Adrenal gland (tissue), 5 donors: ENCODE measurements at regions not wholly inside any gene's neighbourhood (a gene's known extent, or its start where the extent isn't known, plus 50 kb on each side); places are given as distances from the start of the nearest gene placed in this dataset.

Experiments
- CTCF ChIP-seq, 6 experiments: fragments of 450-650 bp in 4 of 6; fragments of 200-600 bp in 2 of 6; sonication (generic) in 1 of 6; IDR thresholded peaks; 1 replicate in 5 of 6; 2 replicates in 1 of 6; pipeline versions ENCODE4 v1.5.1 to v1.8.0; 2016 to 2021; ENCODE audit warnings: antibody characterized with exemption in 6 of 6, mild to moderate bottlenecking in 2 of 6, moderate library complexity in 1 of 6
- POLR2A ChIP-seq, 2 donors: fragments of 450-650 bp; IDR thresholded peaks; one replicate each; pipeline ENCODE4 v1.6.1; 2017; ENCODE audit warnings: antibody characterized with exemption in 2 of 2, mild to moderate bottlenecking in 2 of 2, moderate library complexity in 1 of 2
- donor health status: DM: no; HTN: no; CAD: no.

- TF ChIP-seq CTCF (IDR thresholded peaks at IDR 0.05): no peak
- TF ChIP-seq POLR2A (IDR thresholded peaks at IDR 0.05): no peak
Observed at GRCh38 chr5:54851449-54851848, 133.9 kb downstream of the ESM1 start.
